ENCODE measurements at regions not wholly inside any gene's neighbourhood (a gene's known extent, or its start where the extent isn't known, plus 50 kb on each side); places are given as distances from the start of the nearest gene placed in this dataset.

DNA sequence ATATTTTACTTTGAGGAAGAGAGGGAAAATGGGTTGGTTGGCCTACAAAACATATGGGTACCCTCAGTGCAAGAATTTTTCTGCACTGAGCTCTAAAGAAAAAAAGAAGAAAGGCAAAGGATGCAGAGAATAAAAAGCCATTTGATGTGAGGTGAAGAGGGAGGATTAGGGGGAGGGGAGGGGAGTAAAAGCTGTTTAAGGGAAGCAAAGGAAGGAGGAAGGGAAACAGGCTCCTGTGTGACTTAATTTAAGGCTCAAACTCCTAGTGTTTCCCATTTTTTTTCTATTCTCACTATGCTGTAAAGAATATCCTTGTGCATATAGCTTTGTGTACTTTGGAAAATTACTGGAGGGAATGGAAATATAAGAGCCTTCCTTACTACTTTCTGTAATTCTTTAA is 78.7 kb downstream of the NKX2-1 start:
- no peak for TF ChIP-seq POLR2A (IDR thresholded peaks at IDR 0.05; ENCODE audit: extremely low read depth, insufficient read length)
- TF ChIP-seq, protein P1, sequence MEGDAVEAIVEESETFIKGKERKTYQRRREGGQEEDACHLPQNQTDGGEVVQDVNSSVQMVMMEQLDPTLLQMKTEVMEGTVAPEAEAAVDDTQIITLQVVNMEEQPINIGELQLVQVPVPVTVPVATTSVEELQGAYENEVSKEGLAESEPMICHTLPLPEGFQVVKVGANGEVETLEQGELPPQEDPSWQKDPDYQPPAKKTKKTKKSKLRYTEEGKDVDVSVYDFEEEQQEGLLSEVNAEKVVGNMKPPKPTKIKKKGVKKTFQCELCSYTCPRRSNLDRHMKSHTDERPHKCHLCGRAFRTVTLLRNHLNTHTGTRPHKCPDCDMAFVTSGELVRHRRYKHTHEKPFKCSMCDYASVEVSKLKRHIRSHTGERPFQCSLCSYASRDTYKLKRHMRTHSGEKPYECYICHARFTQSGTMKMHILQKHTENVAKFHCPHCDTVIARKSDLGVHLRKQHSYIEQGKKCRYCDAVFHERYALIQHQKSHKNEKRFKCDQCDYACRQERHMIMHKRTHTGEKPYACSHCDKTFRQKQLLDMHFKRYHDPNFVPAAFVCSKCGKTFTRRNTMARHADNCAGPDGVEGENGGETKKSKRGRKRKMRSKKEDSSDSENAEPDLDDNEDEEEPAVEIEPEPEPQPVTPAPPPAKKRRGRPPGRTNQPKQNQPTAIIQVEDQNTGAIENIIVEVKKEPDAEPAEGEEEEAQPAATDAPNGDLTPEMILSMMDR (IDR thresholded peaks at IDR 0.05; ENCODE audit: low read depth, low read length): no peak
